ENCODE measurements at regions not wholly inside any gene's neighbourhood (a gene's known extent, or its start where the extent isn't known, plus 50 kb on each side); places are given as distances from the start of the nearest gene placed in this dataset.

DNA sequence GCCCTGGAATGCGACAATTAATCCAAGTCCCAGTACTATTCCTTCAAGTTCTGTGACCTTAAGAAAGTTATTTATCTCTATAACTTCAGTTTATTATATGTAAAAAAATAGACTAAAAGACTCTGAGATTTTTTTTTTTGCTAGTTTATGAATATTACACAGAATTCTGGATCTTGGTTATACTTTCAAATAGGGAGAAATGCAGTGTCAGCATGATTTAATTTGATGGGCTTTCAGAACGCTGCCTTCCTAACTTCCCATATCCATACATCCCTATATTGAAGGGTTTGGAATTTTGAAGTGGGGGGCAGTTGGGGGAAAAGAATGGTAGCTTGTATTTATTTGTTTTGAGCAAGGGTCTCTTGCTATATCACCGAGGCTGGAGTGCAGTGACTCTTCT, 98.4 kb upstream of the MEGF10 start:
- Histone ChIP-seq H3K9me2 (no peaks in the 10 kb centered on the region), H3K9me3 (no peaks in the 10 kb centered on the region), H3K4me3 (ENCODE audit: low read depth in 2 of 2, low read length in 1 of 2) (no peak overlapping the region), H3K27me3 (ENCODE audit: insufficient read depth) (no peaks in the 10 kb centered on the region), H3F3A (replicated peaks; ENCODE audit: insufficient read depth) (no peaks in the 10 kb centered on the region), H3K79me2 (ENCODE audit: insufficient read depth) (no peaks in the 10 kb centered on the region), H2AFZ (ENCODE audit: low read depth) (no peak overlapping the region), H3K4me2 (no peak overlapping the region), H4K20me1 (ENCODE audit: insufficient read depth) (no peaks in the 10 kb centered on the region), H3K27ac (ENCODE audit: low read depth in 2 of 2, low read length in 1 of 2) (no peak overlapping the region), H3K4me1 (ENCODE audit: control insufficient read depth in 1 of 2, insufficient read depth in 2 of 2, low read depth in 1 of 2, low read length in 1 of 2) (no peaks in the 10 kb centered on the region; a peak in 1 of 4 replicates), H3K9ac (no peak overlapping the region), H3K36me3 (replicated peaks in 1 of 2; ENCODE audit: control insufficient read depth in 1 of 2, insufficient read depth in 2 of 2, low read length in 1 of 2) (no peaks in the 10 kb centered on the region)
- CTCF ChIA-PET: no interaction called here
- no peak for DNase-seq
- WGBS (ENCODE audit: low lambda C conversion rate): 73% methylated on average over 3 of the region's 3 CpGs
- TF ChIP-seq MXI1 (IDR thresholded peaks at IDR 0.05; ENCODE audit: low read depth, low read length) (no peak), RAD21 (IDR thresholded peaks at IDR 0.05; ENCODE audit: low read length) (no peak), FOSL2 (IDR thresholded peaks at IDR 0.05; ENCODE audit: borderline replicate concordance, low read depth) (no peak), GABPA (IDR thresholded peaks at IDR 0.05; ENCODE audit: low read depth) (no peak), RXRA (IDR thresholded peaks at IDR 0.05; ENCODE audit: borderline replicate concordance, low read depth) (no peak), EZH2phosphoT487 (IDR thresholded peaks at IDR 0.05; ENCODE audit: borderline replicate concordance, low read depth) (no peak), NFIC (IDR thresholded peaks at IDR 0.05; ENCODE audit: borderline replicate concordance) (no peak), SIN3A (IDR thresholded peaks at IDR 0.05; ENCODE audit: borderline replicate concordance, low read depth, low read length) (no peak), TAF1 (IDR thresholded peaks at IDR 0.05; ENCODE audit: borderline replicate concordance, low read depth, low read length) (no peak), FOXM1 (IDR thresholded peaks at IDR 0.05; ENCODE audit: low read depth) (no peak), RFX5 (IDR thresholded peaks at IDR 0.05; ENCODE audit: low read length) (no peak), RCOR1 (IDR thresholded peaks at IDR 0.05; ENCODE audit: low read length) (no peak), GATA2 (CRISPR knock-in tag; IDR thresholded peaks at IDR 0.05) (no peak), TCF12 (IDR thresholded peaks at IDR 0.05) (no peak), NRF1 (IDR thresholded peaks at IDR 0.05; ENCODE audit: low read depth, low read length) (no peak)
- TF ChIP-seq, protein P1, sequence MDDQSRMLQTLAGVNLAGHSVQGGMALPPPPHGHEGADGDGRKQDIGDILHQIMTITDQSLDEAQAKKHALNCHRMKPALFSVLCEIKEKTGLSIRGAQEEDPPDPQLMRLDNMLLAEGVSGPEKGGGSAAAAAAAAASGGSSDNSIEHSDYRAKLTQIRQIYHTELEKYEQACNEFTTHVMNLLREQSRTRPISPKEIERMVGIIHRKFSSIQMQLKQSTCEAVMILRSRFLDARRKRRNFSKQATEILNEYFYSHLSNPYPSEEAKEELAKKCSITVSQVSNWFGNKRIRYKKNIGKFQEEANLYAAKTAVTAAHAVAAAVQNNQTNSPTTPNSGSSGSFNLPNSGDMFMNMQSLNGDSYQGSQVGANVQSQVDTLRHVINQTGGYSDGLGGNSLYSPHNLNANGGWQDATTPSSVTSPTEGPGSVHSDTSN (IDR thresholded peaks at IDR 0.05): no peak
- TF ChIP-seq, protein P2, sequence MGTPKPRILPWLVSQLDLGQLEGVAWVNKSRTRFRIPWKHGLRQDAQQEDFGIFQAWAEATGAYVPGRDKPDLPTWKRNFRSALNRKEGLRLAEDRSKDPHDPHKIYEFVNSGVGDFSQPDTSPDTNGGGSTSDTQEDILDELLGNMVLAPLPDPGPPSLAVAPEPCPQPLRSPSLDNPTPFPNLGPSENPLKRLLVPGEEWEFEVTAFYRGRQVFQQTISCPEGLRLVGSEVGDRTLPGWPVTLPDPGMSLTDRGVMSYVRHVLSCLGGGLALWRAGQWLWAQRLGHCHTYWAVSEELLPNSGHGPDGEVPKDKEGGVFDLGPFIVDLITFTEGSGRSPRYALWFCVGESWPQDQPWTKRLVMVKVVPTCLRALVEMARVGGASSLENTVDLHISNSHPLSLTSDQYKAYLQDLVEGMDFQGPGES (IDR thresholded peaks at IDR 0.05; ENCODE audit: low read depth, low read length): no peak
- TF ChIP-seq, protein P3, sequence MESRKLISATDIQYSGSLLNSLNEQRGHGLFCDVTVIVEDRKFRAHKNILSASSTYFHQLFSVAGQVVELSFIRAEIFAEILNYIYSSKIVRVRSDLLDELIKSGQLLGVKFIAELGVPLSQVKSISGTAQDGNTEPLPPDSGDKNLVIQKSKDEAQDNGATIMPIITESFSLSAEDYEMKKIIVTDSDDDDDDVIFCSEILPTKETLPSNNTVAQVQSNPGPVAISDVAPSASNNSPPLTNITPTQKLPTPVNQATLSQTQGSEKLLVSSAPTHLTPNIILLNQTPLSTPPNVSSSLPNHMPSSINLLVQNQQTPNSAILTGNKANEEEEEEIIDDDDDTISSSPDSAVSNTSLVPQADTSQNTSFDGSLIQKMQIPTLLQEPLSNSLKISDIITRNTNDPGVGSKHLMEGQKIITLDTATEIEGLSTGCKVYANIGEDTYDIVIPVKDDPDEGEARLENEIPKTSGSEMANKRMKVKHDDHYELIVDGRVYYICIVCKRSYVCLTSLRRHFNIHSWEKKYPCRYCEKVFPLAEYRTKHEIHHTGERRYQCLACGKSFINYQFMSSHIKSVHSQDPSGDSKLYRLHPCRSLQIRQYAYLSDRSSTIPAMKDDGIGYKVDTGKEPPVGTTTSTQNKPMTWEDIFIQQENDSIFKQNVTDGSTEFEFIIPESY (IDR thresholded peaks at IDR 0.05; ENCODE audit: borderline replicate concordance, low read depth): no peak
- TF ChIP-seq, protein P4, sequence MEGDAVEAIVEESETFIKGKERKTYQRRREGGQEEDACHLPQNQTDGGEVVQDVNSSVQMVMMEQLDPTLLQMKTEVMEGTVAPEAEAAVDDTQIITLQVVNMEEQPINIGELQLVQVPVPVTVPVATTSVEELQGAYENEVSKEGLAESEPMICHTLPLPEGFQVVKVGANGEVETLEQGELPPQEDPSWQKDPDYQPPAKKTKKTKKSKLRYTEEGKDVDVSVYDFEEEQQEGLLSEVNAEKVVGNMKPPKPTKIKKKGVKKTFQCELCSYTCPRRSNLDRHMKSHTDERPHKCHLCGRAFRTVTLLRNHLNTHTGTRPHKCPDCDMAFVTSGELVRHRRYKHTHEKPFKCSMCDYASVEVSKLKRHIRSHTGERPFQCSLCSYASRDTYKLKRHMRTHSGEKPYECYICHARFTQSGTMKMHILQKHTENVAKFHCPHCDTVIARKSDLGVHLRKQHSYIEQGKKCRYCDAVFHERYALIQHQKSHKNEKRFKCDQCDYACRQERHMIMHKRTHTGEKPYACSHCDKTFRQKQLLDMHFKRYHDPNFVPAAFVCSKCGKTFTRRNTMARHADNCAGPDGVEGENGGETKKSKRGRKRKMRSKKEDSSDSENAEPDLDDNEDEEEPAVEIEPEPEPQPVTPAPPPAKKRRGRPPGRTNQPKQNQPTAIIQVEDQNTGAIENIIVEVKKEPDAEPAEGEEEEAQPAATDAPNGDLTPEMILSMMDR (IDR thresholded peaks at IDR 0.05): no peak
- POLR2A ChIA-PET: no interaction called here

Data from SK-N-SH (cell line).